ENCODE measurements at regions not wholly inside any gene's neighbourhood (a gene's known extent, or its start where the extent isn't known, plus 50 kb on each side); places are given as distances from the start of the nearest gene placed in this dataset.

DNA sequence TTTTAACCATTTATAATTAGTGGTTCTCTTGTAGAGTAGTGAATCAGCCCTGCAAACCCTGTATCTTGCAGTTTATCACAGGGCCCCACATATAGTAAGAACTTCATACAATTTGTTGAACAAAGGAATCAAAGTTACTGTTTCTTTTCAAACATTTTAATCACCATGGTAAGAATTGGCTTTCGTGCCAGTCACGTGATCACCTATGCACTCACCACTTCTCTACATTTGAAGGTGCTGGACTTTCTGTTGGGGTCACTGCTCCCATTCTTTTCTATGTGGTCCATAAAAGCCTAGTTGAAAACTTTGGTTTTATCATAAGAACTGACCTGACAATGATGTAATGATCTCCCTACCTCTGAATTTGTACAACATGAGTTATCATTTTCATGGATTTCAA is 426.4 kb upstream of the CPEB2 start:
- Histone ChIP-seq H3K27me3 (replicated peaks; ENCODE audit: insufficient read depth, low read length) (no peaks in the 10 kb centered on the region), H3K9me2 (replicated peaks; ENCODE audit: insufficient read depth, low read length) (no peaks in the 10 kb centered on the region), H3K4me2 (ENCODE audit: low read depth, low read length) (no peak overlapping the region), H3K4me1 (ENCODE audit: low read length) (no peaks in the 10 kb centered on the region), H2AFZ (ENCODE audit: low read length) (no peak overlapping the region), H3K9ac (ENCODE audit: low read length) (no peak overlapping the region), H3K27ac (ENCODE audit: low read length) (no peak overlapping the region), H3F3A (ENCODE audit: insufficient read depth, low read length) (no peaks in the 10 kb centered on the region), H3K36me3 (replicated peaks; ENCODE audit: insufficient read depth, low read length) (no peaks in the 10 kb centered on the region), H3K4me3 (ENCODE audit: low read length) (no peak overlapping the region), H4K20me1 (ENCODE audit: insufficient read depth, low read length) (no peaks in the 10 kb centered on the region), H3K9me3 (replicated peaks; ENCODE audit: insufficient read depth, low read length) (no peaks in the 10 kb centered on the region), H3K79me2 (ENCODE audit: low read length) (no peaks in the 10 kb centered on the region)
- TF ChIP-seq EZH2phosphoT487 (IDR thresholded peaks at IDR 0.05; ENCODE audit: low read length) (no peak), EZH2 (optimal IDR thresholded peaks at IDR 0.05; ENCODE audit: low read depth, low read length) (no peak)
- TF ChIP-seq, protein P1, sequence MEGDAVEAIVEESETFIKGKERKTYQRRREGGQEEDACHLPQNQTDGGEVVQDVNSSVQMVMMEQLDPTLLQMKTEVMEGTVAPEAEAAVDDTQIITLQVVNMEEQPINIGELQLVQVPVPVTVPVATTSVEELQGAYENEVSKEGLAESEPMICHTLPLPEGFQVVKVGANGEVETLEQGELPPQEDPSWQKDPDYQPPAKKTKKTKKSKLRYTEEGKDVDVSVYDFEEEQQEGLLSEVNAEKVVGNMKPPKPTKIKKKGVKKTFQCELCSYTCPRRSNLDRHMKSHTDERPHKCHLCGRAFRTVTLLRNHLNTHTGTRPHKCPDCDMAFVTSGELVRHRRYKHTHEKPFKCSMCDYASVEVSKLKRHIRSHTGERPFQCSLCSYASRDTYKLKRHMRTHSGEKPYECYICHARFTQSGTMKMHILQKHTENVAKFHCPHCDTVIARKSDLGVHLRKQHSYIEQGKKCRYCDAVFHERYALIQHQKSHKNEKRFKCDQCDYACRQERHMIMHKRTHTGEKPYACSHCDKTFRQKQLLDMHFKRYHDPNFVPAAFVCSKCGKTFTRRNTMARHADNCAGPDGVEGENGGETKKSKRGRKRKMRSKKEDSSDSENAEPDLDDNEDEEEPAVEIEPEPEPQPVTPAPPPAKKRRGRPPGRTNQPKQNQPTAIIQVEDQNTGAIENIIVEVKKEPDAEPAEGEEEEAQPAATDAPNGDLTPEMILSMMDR (IDR thresholded peaks at IDR 0.05; ENCODE audit: low read length): no peak
- no peak for DNase-seq

DNA sequence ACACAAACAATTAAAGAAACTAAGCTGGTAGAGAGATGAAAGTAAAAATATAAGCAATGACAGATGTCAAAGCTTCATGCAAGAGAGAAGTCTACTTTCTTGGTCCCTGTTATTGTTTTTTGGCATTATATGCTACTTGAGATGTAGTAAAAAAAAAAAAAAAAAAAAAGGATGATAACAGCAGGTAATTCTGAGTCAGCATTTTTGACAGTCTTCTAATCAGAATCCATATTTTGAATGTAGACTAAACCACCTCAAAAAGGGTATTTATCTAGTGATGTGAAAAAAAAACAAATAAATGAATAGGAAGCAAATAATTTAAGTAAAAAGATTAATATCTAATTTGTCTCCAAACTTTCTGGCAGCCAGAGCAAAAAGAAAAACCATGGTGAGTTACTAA is 422.2 kb upstream of the CPEB2 start:
- H3K27me3 ChIP-seq (replicated peaks; ENCODE audit: insufficient read depth, low read length): no peaks in the 10 kb centered on the region
- H3K79me2 ChIP-seq (ENCODE audit: low read length): no peaks in the 10 kb centered on the region
- no peaks in the 10 kb centered on the region for H3K4me1 ChIP-seq (ENCODE audit: low read length)
- H2AFZ ChIP-seq (ENCODE audit: low read length): no peak overlapping the region
- no peak overlapping the region for H3K9ac ChIP-seq (ENCODE audit: low read length)
- H3K9me3 ChIP-seq (replicated peaks; ENCODE audit: insufficient read depth, low read length): no peaks in the 10 kb centered on the region
- H3K9me2 ChIP-seq (replicated peaks; ENCODE audit: insufficient read depth, low read length): no peaks in the 10 kb centered on the region
- no peak overlapping the region for H3K4me2 ChIP-seq (ENCODE audit: low read depth, low read length)
- DNase-seq: no peak
- no peak overlapping the region for H3K27ac ChIP-seq (ENCODE audit: low read length)
- TF ChIP-seq EZH2phosphoT487 (IDR thresholded peaks at IDR 0.05; ENCODE audit: low read length): no peak
- no peak for TF ChIP-seq EZH2 (optimal IDR thresholded peaks at IDR 0.05; ENCODE audit: low read depth, low read length)
- TF ChIP-seq, protein P1 (IDR thresholded peaks at IDR 0.05; ENCODE audit: low read length): no peak
- no peak overlapping the region for H3K4me3 ChIP-seq (ENCODE audit: low read length)
- no peaks in the 10 kb centered on the region for H3K36me3 ChIP-seq (replicated peaks; ENCODE audit: insufficient read depth, low read length)
- no peaks in the 10 kb centered on the region for H4K20me1 ChIP-seq (ENCODE audit: insufficient read depth, low read length)
- no peaks in the 10 kb centered on the region for H3F3A ChIP-seq (ENCODE audit: insufficient read depth, low read length)

DNA sequence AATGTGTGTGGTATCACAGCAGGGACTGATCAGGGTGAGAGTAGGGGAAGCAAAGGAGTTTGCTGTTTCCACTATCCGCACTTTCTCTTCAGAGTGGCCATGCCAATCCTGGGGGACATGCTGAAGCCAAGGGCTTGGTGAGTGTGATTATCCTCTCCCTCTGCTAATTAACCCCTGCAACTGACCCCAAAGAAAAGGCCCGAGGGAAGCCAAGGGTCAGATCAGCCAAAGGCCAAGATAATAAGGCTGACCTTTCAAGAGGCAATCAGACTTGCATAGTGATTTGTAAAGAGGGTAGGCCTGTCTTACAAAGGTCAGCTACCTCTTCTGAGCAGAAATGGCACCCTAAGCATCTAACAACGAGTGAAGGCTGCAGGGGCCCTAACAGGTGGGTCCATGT is 420.5 kb upstream of the CPEB2 start:
- no peak for DNase-seq
- Histone ChIP-seq H3K9ac (ENCODE audit: low read length) (no peak overlapping the region), H4K20me1 (ENCODE audit: insufficient read depth, low read length) (no peaks in the 10 kb centered on the region), H3K27ac (ENCODE audit: low read length) (no peak overlapping the region), H3K79me2 (ENCODE audit: low read length) (no peaks in the 10 kb centered on the region), H3K4me1 (ENCODE audit: low read length) (no peaks in the 10 kb centered on the region), H3K27me3 (replicated peaks; ENCODE audit: insufficient read depth, low read length) (no peaks in the 10 kb centered on the region), H3K9me3 (replicated peaks; ENCODE audit: insufficient read depth, low read length) (no peaks in the 10 kb centered on the region), H3K4me3 (ENCODE audit: low read length) (no peak overlapping the region), H3K9me2 (replicated peaks; ENCODE audit: insufficient read depth, low read length) (no peaks in the 10 kb centered on the region), H3K4me2 (ENCODE audit: low read depth, low read length) (no peak overlapping the region), H2AFZ (ENCODE audit: low read length) (no peak overlapping the region), H3K36me3 (replicated peaks; ENCODE audit: insufficient read depth, low read length) (no peaks in the 10 kb centered on the region), H3F3A (ENCODE audit: insufficient read depth, low read length) (no peaks in the 10 kb centered on the region)
- TF ChIP-seq EZH2phosphoT487 (IDR thresholded peaks at IDR 0.05; ENCODE audit: low read length) (no peak), EZH2 (optimal IDR thresholded peaks at IDR 0.05; ENCODE audit: low read depth, low read length) (no peak)
- TF ChIP-seq, protein P1 (IDR thresholded peaks at IDR 0.05; ENCODE audit: low read length): no peak

Measured in MM.1S (cell line).